Smooth muscle cell (in vitro differentiated cells): ENCODE measurements at regions not wholly inside any gene's neighbourhood (a gene's known extent, or its start where the extent isn't known, plus 50 kb on each side); places are given as distances from the start of the nearest gene placed in this dataset.

ENCODE experiments used
- DNase-seq: peaks from one replicate; lab custom pipeline; 2025; ENCODE audit not compliant: unreplicated experiment; lab: John Stamatoyannopoulos, UW
- H2AFZ ChIP-seq: fragments of 200-600 bp; sonication (generic); 2 replicates; pipeline ENCODE4 v1.6.0; 2016; ENCODE audit warnings: antibody characterized with exemption, low read depth, mild to moderate bottlenecking
- H3F3A ChIP-seq: fragments of 200-600 bp; sonication (generic); 2 replicates; pipeline ENCODE4 v1.6.0; 2017; ENCODE audit warnings: antibody characterized with exemption, low read depth
- H3K27ac ChIP-seq: fragments of 200-600 bp; sonication (generic); 2 replicates; pipeline ENCODE4 v1.5.1; 2016; ENCODE audit warnings: low read depth, mild to moderate bottlenecking
- H3K27me3 ChIP-seq: fragments of 200-600 bp; sonication (generic); 2 replicates; pipeline ENCODE4 v1.6.1; 2016; ENCODE audit warnings: low read depth, mild to moderate bottlenecking
- H3K36me3 ChIP-seq: fragments of 200-600 bp; sonication (generic); 2 replicates; pipeline ENCODE4 v1.5.1; 2016; ENCODE audit warnings: low read depth
- H3K4me1 ChIP-seq: fragments of 200-600 bp; sonication (generic); 2 replicates; pipeline ENCODE4 v1.5.1; 2016; ENCODE audit warnings: low read depth
- H3K4me2 ChIP-seq: fragments of 200-600 bp; sonication (generic); 2 replicates; pipeline ENCODE4 v1.6.0; 2016; ENCODE audit warnings: mild to moderate bottlenecking
- H3K4me3 ChIP-seq: fragments of 200-600 bp; sonication (generic); 2 replicates; pipeline ENCODE4 v1.5.1; 2016; ENCODE audit warnings: mild to moderate bottlenecking
- H3K79me2 ChIP-seq: fragments of 200-600 bp; sonication (generic); 2 replicates; pipeline ENCODE4 v1.6.0; 2016; ENCODE audit warnings: low read depth, mild to moderate bottlenecking
- H3K9ac ChIP-seq: fragments of 200-600 bp; sonication (generic); 2 replicates; pipeline ENCODE4 v1.6.0; 2016; ENCODE audit warnings: low read depth
- H3K9me3 ChIP-seq: fragments of 200-600 bp; sonication (generic); replicated peaks from 2 replicates; pipeline ENCODE4 v1.5.1; 2016; ENCODE audit warnings: low read depth
- H4K20me1 ChIP-seq: fragments of 200-600 bp; sonication (generic); 2 replicates; pipeline ENCODE4 v1.6.0; 2016; ENCODE audit warnings: low read depth
- WGBS: methylation state at CpG from one replicate; pipeline ENCODE4 v1.1.7; 2016; ENCODE audit warnings: low lambda C conversion rate; 5-methylcytosine and 5-hydroxymethylcytosine counted together
- TF ChIP-seq, protein P1 (sequence below): fragments of 200-600 bp; sonication (generic); IDR thresholded peaks from 2 replicates; pipeline ENCODE4 v1.5.1; 2017; ENCODE audit warnings: borderline replicate concordance, mild to moderate bottlenecking, antibody characterized with exemption; ENCODE audit not compliant: insufficient read depth, poor library complexity, severe bottlenecking

DNA sequence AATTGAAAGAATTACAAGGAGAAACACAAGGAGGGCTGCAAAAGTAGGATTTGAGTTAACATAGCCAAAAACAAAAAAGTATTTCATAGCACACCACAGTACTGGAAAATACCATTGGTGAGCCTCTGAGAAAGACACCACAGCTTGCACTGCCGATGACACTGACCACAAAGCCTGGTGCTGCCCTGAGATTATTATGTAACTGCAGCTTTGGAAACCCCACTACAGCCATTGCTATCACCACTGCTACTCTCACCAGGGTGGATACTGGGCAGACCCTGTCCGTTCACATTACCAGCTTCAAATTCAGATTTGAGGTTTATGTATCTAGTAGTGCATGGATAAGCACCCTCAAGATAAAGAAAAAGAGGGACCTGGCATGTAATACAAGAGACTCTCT is 1246.7 kb upstream of the SORCS1 start:
- Histone ChIP-seq H3K27ac (no peak overlapping the region), H3K9me3 (no peaks in the 10 kb centered on the region), H3F3A (no peaks in the 10 kb centered on the region), H2AFZ (no peak overlapping the region), H4K20me1 (no peaks in the 10 kb centered on the region), H3K4me2 (no peak overlapping the region), H3K27me3 (peaks cover 24% of the 10 kb centered on the region), H3K4me1 (no peaks in the 10 kb centered on the region), H3K4me3 (no peak overlapping the region), H3K9ac (no peak overlapping the region), H3K36me3 (no peaks in the 10 kb centered on the region), H3K79me2 (no peaks in the 10 kb centered on the region)
- no peak for DNase-seq
- 73% methylated on average over 2 of the region's 2 CpGs for WGBS
- TF ChIP-seq, protein P1, sequence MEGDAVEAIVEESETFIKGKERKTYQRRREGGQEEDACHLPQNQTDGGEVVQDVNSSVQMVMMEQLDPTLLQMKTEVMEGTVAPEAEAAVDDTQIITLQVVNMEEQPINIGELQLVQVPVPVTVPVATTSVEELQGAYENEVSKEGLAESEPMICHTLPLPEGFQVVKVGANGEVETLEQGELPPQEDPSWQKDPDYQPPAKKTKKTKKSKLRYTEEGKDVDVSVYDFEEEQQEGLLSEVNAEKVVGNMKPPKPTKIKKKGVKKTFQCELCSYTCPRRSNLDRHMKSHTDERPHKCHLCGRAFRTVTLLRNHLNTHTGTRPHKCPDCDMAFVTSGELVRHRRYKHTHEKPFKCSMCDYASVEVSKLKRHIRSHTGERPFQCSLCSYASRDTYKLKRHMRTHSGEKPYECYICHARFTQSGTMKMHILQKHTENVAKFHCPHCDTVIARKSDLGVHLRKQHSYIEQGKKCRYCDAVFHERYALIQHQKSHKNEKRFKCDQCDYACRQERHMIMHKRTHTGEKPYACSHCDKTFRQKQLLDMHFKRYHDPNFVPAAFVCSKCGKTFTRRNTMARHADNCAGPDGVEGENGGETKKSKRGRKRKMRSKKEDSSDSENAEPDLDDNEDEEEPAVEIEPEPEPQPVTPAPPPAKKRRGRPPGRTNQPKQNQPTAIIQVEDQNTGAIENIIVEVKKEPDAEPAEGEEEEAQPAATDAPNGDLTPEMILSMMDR, result no peak

DNA sequence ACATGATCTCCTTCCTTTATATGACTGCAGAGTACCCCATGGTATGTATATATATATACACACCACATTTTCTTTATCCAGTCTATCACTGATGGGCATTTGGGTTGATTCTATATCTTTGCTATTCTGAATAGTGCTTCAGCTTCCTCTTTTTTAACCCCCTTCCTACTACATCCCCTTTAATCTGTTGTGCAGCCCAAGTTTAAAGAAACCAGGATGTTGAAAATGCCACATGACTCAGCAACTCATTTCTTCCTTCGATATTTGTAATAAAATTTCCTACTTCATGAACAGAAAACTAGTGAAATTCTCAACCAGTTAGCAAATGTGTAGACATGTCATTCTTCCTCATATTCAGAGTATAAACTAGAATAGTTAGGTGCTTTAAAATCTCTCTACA is 1245.7 kb upstream of the SORCS1 start:
- no peak overlapping the region for H3K9ac ChIP-seq
- TF ChIP-seq, protein P1, result no peak
- H3K9me3 ChIP-seq, result no peaks in the 10 kb centered on the region
- H3K4me1 ChIP-seq, result no peaks in the 10 kb centered on the region
- no peak overlapping the region for H2AFZ ChIP-seq
- H3K27ac ChIP-seq, result no peak overlapping the region
- H3K4me2 ChIP-seq, result no peak overlapping the region
- H4K20me1 ChIP-seq, result no peaks in the 10 kb centered on the region
- H3F3A ChIP-seq, result no peaks in the 10 kb centered on the region
- no peaks in the 10 kb centered on the region for H3K79me2 ChIP-seq
- DNase-seq, result no peak
- no peak overlapping the region for H3K4me3 ChIP-seq
- no peaks in the 10 kb centered on the region for H3K36me3 ChIP-seq
- H3K27me3 ChIP-seq, result peaks cover 14% of the 10 kb centered on the region
- WGBS, result 88% methylated on average over 1 of the region's 1 CpG

DNA sequence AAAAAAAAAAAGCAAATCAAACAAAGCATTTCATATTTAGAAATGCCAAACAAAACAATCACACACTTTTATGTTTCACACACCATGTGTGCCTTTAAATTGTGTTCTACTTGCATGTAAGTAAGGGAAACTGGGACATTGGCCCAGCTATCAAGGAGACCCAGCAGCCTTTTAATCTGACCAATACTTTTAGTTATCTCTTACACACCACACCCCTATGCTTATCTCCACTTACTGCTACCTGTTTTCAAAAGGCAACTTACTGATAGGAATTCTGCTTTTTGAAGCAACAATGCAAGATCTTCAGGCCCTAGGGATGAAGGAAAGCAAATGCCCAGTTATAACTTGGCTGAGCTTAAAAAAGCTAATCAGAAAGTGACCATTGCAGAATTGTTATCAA is 1244.8 kb upstream of the SORCS1 start:
- TF ChIP-seq, protein P1, result no peak
- Histone ChIP-seq H2AFZ (no peak overlapping the region), H3K9me3 (no peaks in the 10 kb centered on the region), H3K9ac (no peak overlapping the region), H3K4me3 (no peak overlapping the region), H3F3A (no peaks in the 10 kb centered on the region), H3K4me1 (no peaks in the 10 kb centered on the region), H3K27me3 (peaks cover 9% of the 10 kb centered on the region), H3K79me2 (no peaks in the 10 kb centered on the region), H3K36me3 (no peaks in the 10 kb centered on the region), H3K4me2 (no peak overlapping the region), H4K20me1 (no peaks in the 10 kb centered on the region), H3K27ac (no peak overlapping the region)
- DNase-seq, result no peak

DNA sequence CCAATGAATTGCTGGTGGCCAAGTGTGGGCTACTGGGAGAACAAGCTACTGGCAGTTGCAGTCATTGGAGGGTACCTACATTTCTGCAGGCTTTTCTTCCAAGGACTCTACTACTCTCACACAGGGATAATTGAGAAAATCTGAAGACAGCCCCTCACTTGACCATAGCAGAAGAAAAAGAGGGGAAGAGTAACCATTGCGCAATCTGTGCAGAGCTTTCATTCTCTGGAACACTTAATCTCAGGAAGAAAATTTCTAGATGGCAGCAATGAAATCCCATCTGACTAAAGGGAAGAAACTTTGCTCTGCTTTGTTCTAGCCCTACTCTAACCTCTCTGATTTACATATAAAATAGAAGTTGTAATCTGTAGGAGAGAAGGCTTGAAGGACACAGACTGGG is 1239.6 kb upstream of the SORCS1 start:
- H3K27ac ChIP-seq, result no peak overlapping the region
- H3K4me3 ChIP-seq, result no peak overlapping the region
- H3K4me1 ChIP-seq, result no peaks in the 10 kb centered on the region
- H2AFZ ChIP-seq, result no peak overlapping the region
- no peaks in the 10 kb centered on the region for H3F3A ChIP-seq
- H4K20me1 ChIP-seq, result no peaks in the 10 kb centered on the region
- H3K9me3 ChIP-seq, result no peaks in the 10 kb centered on the region
- TF ChIP-seq, protein P1, result no peak
- H3K79me2 ChIP-seq, result no peaks in the 10 kb centered on the region
- no peak overlapping the region for H3K4me2 ChIP-seq
- no peaks in the 10 kb centered on the region for H3K36me3 ChIP-seq
- no peak overlapping the region for H3K9ac ChIP-seq
- DNase-seq, result no peak
- no peaks in the 10 kb centered on the region for H3K27me3 ChIP-seq
- 100% methylated on average over 1 of the region's 1 CpG for WGBS
